ENCODE measurements at regions not wholly inside any gene's neighbourhood (a gene's known extent, or its start where the extent isn't known, plus 50 kb on each side); places are given as distances from the start of the nearest gene placed in this dataset.

DNA sequence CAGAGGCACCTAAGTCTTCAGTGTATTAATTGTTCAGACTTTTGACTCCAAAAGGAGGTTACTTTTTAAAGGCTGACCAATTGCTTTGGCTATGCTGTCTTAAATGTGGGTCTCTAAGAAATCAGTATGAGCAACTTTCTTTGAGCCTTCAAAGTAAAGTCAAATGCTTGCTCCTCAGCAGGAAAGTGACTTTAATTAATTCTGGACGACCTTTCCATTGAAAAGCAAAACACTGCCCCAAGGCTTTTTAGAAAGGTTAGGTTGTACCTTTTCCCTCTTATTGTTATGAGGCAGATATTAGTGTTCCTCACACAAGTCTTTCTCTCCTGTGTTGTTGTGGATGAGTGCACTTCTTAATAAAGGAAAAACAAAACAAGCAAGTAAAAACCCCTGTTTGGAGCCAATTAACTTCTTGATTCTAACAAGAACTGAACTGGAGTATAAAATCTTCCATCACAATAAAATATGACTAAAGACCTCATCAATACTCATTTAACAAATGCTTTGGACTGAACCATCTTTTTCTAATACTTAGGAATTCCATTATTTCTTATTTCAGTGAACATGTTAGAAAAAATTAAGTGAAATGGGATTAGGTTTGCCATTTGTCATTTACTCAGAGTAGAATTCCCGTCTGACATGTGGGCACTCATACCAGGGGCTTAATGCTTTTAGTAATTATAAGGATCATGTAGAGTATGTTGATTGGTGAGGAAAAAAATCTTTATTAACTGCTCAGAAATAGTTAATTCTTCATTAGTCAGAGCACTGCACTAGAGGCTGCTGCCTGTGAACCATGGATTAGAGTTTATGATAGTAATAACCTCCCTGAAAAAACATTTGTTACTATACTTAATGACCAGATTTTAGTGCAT lies 159.1 kb upstream of the ZNF608 start:
- TF ChIP-seq CBFB (IDR thresholded peaks at IDR 0.05; ENCODE audit: low read depth): no peak
- TF ChIP-seq RELA (IDR thresholded peaks at IDR 0.05; ENCODE audit: borderline replicate concordance, partially characterized antibody): no peak
- TF ChIP-seq, protein P1, sequence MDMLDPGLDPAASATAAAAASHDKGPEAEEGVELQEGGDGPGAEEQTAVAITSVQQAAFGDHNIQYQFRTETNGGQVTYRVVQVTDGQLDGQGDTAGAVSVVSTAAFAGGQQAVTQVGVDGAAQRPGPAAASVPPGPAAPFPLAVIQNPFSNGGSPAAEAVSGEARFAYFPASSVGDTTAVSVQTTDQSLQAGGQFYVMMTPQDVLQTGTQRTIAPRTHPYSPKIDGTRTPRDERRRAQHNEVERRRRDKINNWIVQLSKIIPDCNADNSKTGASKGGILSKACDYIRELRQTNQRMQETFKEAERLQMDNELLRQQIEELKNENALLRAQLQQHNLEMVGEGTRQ (IDR thresholded peaks at IDR 0.05; ENCODE audit: borderline replicate concordance, low read depth, low read length): no peak
- TF ChIP-seq SREBF1 (IDR thresholded peaks at IDR 0.05; ENCODE audit: low read length): no peak
- no peak for TF ChIP-seq SRF (IDR thresholded peaks at IDR 0.05; ENCODE audit: low read depth in 2 of 2, low read length in 2 of 2)
- TF ChIP-seq WRNIP1 (IDR thresholded peaks at IDR 0.05; ENCODE audit: borderline replicate concordance, low read depth, low read length): no peak
- TF ChIP-seq CREB1 (IDR thresholded peaks at IDR 0.05; ENCODE audit: low read depth): no peak
- H3K4me2 ChIP-seq (ENCODE audit: control insufficient read depth, insufficient read depth): no peak overlapping the region
- SMC1A ChIA-PET (ENCODE audit: uncharacterized antibody, unreplicated experiment): interaction anchor here (0.7 to 4.2 kb wide), 6 partner anchors 9 to 158 kb away, joined by 3 to 78 read pairs (median 3); no protein-coding TSS in a partner anchor
- H4K20me1 ChIP-seq (ENCODE audit: control insufficient read depth, insufficient read depth): no peaks in the 10 kb centered on the region
- no peak overlapping the region for H3K27ac ChIP-seq (ENCODE audit: control insufficient read depth, insufficient read depth)
- H3K4me1 ChIP-seq (ENCODE audit: control insufficient read depth, insufficient read depth, low read length): peaks cover 30% of the 10 kb centered on the region
- no peaks in the 10 kb centered on the region for H3K79me2 ChIP-seq (ENCODE audit: control insufficient read depth, insufficient read depth, low read length)
- in situ Hi-C loops (cut with MboI): no loop called here
- WGBS (ENCODE audit: insufficient coverage, insufficient replicate concordance, low lambda C conversion rate, missing lambda C conversion rate): 90% methylated on average over 2 of the region's 2 CpGs
- no peak for ATAC-seq
- H3K4me3 ChIP-seq: no peak overlapping the region
- FAIRE-seq: no peak
- peaks cover 2% of the 10 kb centered on the region; the same call in 1 of the 3 replicates for H3K9me3 ChIP-seq (replicated peaks; ENCODE audit: control insufficient read depth, insufficient read depth, low read length)
- H3K9ac ChIP-seq (ENCODE audit: control insufficient read depth, insufficient read depth, low read length): no peak overlapping the region
- POLR2A ChIA-PET: interaction anchor here (3.9 kb wide), 1 partner anchor 16 kb away, joined by 23 read pairs; no protein-coding TSS in a partner anchor
- no peak overlapping the region for H2AFZ ChIP-seq (ENCODE audit: control insufficient read depth, low read depth, low read length)
- DNase-seq (ENCODE audit: low read depth, low spot score): no peak
- intact Hi-C loops (cut with micrococcal nuclease; ENCODE audit: unreplicated experiment): loop anchor here (5.0 to 10.0 kb wide), 3 partner anchors 47 to 451 kb away; no protein-coding TSS in a partner anchor
- H3K27me3 ChIP-seq (replicated peaks in 1 of 2; ENCODE audit: control insufficient read depth in 2 of 2, insufficient read depth in 2 of 2, low read length in 1 of 2): no peaks in the 10 kb centered on the region
- CTCF ChIA-PET: no interaction called here
- BruUV-seq (replicated peaks): no TSS peak
- H3K36me3 ChIP-seq (ENCODE audit: control insufficient read depth in 2 of 2, insufficient read depth in 2 of 2, low read length in 1 of 2): no peaks in the 10 kb centered on the region
- RAD21 ChIA-PET (ENCODE audit: unreplicated experiment): interaction anchor here (0.6 kb wide), 1 partner anchor 112 kb away, joined by 3 read pairs; no protein-coding TSS in a partner anchor

Measured in GM12878 (cell line).